SK-N-SH treated with all-trans-retinoic acid at 6 μM for 48 hours (cell line): ENCODE measurements at regions not wholly inside any gene's neighbourhood (a gene's known extent, or its start where the extent isn't known, plus 50 kb on each side); places are given as distances from the start of the nearest gene placed in this dataset.
"Not testable (repeated sequence)": the region's sequence is repeated elsewhere in the genome, so short reads cannot be mapped to it uniquely, and the experiment has no call there.

Experiments used
- ATAC-seq: fragments of 200-7000 bp; cut with Tn5 transposase; 3 replicates; pipeline ENCODE4 v1.9.1; 2020; ENCODE audit warnings: mild to moderate bottlenecking, moderate library complexity
- ARNTL ChIP-seq: fragments of 450-650 bp; formaldehyde crosslinking; IDR thresholded peaks from 2 replicates; pipeline ENCODE4 v1.5.0; 2020; ENCODE audit warnings: low read depth, mild to moderate bottlenecking, moderate library complexity, borderline replicate concordance
- BACH2 ChIP-seq: fragments of 250-450 bp; sonication (Bioruptor Pico); IDR thresholded peaks from 2 replicates; pipeline ENCODE4 v1.9.0; 2021; ENCODE audit warnings: mild to moderate bottlenecking, borderline replicate concordance
- CSDC2 ChIP-seq: fragments of 250-450 bp; sonication (Bioruptor Pico); IDR thresholded peaks from 2 replicates; pipeline ENCODE4 v1.5.0; 2020; ENCODE audit warnings: mild to moderate bottlenecking, moderate library complexity
- GLIS3 ChIP-seq: fragments of 250-450 bp; sonication (Bioruptor Pico); IDR thresholded peaks from 2 replicates; pipeline ENCODE4 v1.5.0; 2020; ENCODE audit warnings: mild to moderate bottlenecking, moderate library complexity
- ISL1 ChIP-seq: fragments of 250-450 bp; sonication (Bioruptor Pico); IDR thresholded peaks from 2 replicates; pipeline ENCODE4 v2.1.2; 2022; ENCODE audit warnings: mild to moderate bottlenecking, moderate library complexity
- OSR1 ChIP-seq: fragments of 250-450 bp; sonication (Bioruptor Pico); IDR thresholded peaks from 2 replicates; pipeline ENCODE4 v1.8.0; 2022; ENCODE audit warnings: moderate library complexity, mild to moderate bottlenecking, inconsistent platforms
- PPARA ChIP-seq: fragments of 250-450 bp; sonication (Bioruptor Pico); IDR thresholded peaks from 2 replicates; pipeline ENCODE4 v1.5.0; 2020; ENCODE audit warnings: mild to moderate bottlenecking, borderline replicate concordance
- RARB ChIP-seq: fragments of 250-450 bp; sonication (Bioruptor Pico); IDR thresholded peaks from 2 replicates; pipeline ENCODE4 v1.8.0; 2021; ENCODE audit warnings: mild to moderate bottlenecking, moderate library complexity
- TCF4 ChIP-seq: fragments of 250-450 bp; sonication (Bioruptor Pico); IDR thresholded peaks from 2 replicates; pipeline ENCODE4 v1.8.0; 2021; ENCODE audit warnings: mild to moderate bottlenecking, moderate library complexity, borderline replicate concordance
- TOX ChIP-seq: fragments of 250-450 bp; sonication (Bioruptor Pico); IDR thresholded peaks from 2 replicates; pipeline ENCODE4 v1.8.0; 2021; ENCODE audit warnings: mild to moderate bottlenecking, moderate library complexity, borderline replicate concordance
- ZC3H10 ChIP-seq: fragments of 250-450 bp; sonication (Bioruptor Pico); IDR thresholded peaks from 2 replicates; pipeline ENCODE4 v1.5.1; 2021; ENCODE audit warnings: mild to moderate bottlenecking, moderate library complexity
- ZFP3 ChIP-seq: fragments of 250-450 bp; sonication (Bioruptor Pico); IDR thresholded peaks from 2 replicates; pipeline ENCODE4 v1.5.0; 2020; ENCODE audit warnings: mild to moderate bottlenecking, moderate library complexity
- ZFP30 ChIP-seq: fragments of 450-650 bp; formaldehyde crosslinking; IDR thresholded peaks from 2 replicates; pipeline ENCODE4 v1.5.0; 2022; ENCODE audit warnings: mild to moderate bottlenecking, moderate library complexity
- ZNF8 ChIP-seq: fragments of 450-650 bp; formaldehyde crosslinking; IDR thresholded peaks from 2 replicates; pipeline ENCODE4 v1.5.0; 2020; ENCODE audit warnings: mild to moderate bottlenecking, moderate library complexity
- TF ChIP-seq, protein P1 (sequence below): fragments of 250-450 bp; sonication (Bioruptor Pico); IDR thresholded peaks from 2 replicates; pipeline ENCODE4 v1.5.1; 2021; ENCODE audit warnings: mild to moderate bottlenecking, moderate library complexity
- TF ChIP-seq, protein P2 (sequence below): fragments of 250-450 bp; sonication (Bioruptor Pico); IDR thresholded peaks from 2 replicates; pipeline ENCODE4 v1.5.0; 2020; ENCODE audit warnings: mild to moderate bottlenecking, moderate library complexity
- TF ChIP-seq, protein P3 (sequence below): fragments of 250-450 bp; sonication (Bioruptor Pico); IDR thresholded peaks from 2 replicates; pipeline ENCODE4 v1.5.1; 2020; ENCODE audit warnings: low read depth, mild to moderate bottlenecking, moderate library complexity
- TF ChIP-seq, protein P4 (sequence below): fragments of 250-450 bp; sonication (Bioruptor Pico); IDR thresholded peaks from 2 replicates; pipeline ENCODE4 v1.8.0; 2021; ENCODE audit warnings: low read depth, mild to moderate bottlenecking, moderate library complexity, borderline replicate concordance
- TF ChIP-seq, protein P5 (sequence below): fragments of 250-450 bp; sonication (Bioruptor Pico); IDR thresholded peaks from 2 replicates; pipeline ENCODE4 v1.8.0; 2020; ENCODE audit warnings: mild to moderate bottlenecking, moderate library complexity, borderline replicate concordance

DNA sequence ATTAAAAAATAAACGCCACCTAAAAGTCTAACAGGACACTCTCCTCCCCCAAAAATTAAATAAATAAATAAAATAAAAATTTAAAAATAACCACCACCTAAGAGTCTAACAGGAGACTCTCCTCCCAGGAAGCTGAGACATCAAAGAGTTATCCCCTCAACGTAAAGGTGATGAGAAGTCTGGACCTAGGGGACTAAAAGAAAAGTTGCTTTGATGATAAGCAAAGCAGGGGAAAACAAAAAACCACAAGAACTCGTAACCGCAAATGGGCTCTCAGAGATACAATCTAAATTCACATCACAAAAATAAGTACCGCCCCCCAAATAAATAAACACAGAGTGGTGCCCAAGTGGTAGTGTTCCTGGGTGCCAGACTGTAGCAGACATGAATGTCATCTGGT is 412.2 kb downstream of the ZFHX3 start (continued):
- TF ChIP-seq, protein P1, sequence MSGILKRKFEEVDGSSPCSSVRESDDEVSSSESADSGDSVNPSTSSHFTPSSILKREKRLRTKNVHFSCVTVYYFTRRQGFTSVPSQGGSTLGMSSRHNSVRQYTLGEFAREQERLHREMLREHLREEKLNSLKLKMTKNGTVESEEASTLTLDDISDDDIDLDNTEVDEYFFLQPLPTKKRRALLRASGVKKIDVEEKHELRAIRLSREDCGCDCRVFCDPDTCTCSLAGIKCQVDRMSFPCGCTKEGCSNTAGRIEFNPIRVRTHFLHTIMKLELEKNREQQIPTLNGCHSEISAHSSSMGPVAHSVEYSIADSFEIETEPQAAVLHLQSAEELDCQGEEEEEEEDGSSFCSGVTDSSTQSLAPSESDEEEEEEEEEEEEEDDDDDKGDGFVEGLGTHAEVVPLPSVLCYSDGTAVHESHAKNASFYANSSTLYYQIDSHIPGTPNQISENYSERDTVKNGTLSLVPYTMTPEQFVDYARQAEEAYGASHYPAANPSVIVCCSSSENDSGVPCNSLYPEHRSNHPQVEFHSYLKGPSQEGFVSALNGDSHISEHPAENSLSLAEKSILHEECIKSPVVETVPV (CRISPR knock-in tag), result no peak
- TF ChIP-seq TOX (CRISPR knock-in tag) (no peak), OSR1 (CRISPR knock-in tag) (no peak), ISL1 (no peak), BACH2 (CRISPR knock-in tag) (no peak), ZFP3 (no peak), GLIS3 (CRISPR knock-in tag) (no peak), ZFP30 (CRISPR knock-in tag) (no peak)

DNA sequence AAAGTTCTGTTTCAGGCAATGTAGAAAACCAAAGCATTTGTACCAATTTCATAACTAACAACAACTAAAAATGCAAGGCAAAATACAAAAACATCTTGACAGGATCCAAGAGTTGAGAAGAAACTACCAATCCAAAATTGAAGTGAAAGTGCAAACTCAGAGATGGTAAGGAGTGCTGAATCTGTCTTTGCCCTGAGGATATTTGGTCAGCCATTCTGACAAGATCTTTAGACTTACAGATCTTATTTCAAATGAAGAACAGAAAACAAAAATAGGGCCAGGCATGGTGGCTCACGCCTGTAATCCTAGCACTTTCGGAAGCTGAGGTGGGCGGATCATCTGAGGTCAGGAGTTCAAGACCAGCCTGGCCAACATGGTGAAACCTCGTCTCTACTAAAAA is 412.8 kb downstream of the ZFHX3 start:
- TF ChIP-seq BACH2 (CRISPR knock-in tag), result no peak
- TF ChIP-seq, protein P2, sequence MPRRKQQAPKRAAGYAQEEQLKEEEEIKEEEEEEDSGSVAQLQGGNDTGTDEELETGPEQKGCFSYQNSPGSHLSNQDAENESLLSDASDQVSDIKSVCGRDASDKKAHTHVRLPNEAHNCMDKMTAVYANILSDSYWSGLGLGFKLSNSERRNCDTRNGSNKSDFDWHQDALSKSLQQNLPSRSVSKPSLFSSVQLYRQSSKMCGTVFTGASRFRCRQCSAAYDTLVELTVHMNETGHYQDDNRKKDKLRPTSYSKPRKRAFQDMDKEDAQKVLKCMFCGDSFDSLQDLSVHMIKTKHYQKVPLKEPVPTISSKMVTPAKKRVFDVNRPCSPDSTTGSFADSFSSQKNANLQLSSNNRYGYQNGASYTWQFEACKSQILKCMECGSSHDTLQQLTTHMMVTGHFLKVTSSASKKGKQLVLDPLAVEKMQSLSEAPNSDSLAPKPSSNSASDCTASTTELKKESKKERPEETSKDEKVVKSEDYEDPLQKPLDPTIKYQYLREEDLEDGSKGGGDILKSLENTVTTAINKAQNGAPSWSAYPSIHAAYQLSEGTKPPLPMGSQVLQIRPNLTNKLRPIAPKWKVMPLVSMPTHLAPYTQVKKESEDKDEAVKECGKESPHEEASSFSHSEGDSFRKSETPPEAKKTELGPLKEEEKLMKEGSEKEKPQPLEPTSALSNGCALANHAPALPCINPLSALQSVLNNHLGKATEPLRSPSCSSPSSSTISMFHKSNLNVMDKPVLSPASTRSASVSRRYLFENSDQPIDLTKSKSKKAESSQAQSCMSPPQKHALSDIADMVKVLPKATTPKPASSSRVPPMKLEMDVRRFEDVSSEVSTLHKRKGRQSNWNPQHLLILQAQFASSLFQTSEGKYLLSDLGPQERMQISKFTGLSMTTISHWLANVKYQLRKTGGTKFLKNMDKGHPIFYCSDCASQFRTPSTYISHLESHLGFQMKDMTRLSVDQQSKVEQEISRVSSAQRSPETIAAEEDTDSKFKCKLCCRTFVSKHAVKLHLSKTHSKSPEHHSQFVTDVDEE (CRISPR knock-in tag), result no peak
- TF ChIP-seq ARNTL (CRISPR knock-in tag), result no peak
- no peak for TF ChIP-seq GLIS3 (CRISPR knock-in tag)
- no peak for TF ChIP-seq PPARA (CRISPR knock-in tag)
- TF ChIP-seq ZFP30 (CRISPR knock-in tag), result no peak
- TF ChIP-seq, all 23 proteins: peak for 0
- ATAC-seq, result no peak

DNA sequence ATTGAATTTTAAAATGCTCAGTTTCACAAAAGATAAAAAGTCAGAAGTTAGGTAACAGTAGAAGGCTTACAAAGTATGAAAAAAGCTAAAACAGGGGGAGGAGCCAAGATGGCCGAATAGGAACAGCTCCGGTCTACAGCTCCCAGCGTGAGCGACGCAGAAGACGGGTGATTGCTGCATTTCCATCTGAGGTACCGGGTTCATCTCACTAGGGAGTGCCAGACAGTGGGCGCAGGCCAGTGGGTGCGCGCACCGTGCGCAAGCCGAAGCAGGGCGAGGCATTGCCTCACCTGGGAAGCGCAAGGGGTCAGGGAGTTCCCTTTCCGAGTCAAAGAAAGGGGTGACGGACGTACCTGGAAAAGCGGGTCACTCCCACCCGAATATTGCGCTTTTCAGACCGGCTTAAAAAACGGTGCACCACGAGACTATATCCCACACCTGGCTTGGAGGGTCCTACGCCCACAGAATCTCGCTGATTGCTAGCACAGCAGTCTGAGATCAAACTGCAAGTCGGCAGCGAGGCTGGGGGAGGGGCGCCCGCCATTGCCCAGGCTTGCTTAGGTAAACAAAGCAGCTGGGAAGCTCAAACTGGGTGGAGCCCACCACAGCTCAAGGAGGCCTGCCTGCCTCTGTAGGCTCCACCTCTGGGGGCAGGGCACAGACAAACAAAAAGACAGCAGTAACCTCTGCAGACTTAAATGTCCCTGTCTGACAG is 420.6 kb downstream of the ZFHX3 start:
- ATAC-seq, result not testable (repeated sequence)

DNA sequence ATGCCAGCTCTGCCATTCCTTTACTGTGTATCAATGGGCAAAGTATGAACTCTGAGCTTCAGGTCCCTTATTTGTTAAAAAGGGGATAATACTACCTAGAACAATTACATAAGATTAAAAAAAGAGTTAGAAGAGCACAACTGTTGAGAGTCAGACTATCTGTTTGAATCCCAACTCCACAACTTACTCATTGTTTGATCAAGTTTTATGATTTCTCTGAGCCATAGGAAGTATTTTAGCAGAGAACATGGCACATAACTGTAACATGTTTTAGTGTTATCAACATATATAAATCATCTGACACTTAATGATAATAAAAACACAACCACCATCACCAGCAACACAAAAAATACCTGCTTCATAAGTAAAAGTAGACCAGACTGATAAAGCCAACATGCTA is 421.3 kb downstream of the ZFHX3 start:
- ATAC-seq, result no peak
- no peak for TF ChIP-seq ISL1
- no peak for TF ChIP-seq ZC3H10
- TF ChIP-seq OSR1 (CRISPR knock-in tag), result no peak
- TF ChIP-seq, protein P2 (CRISPR knock-in tag), result no peak
- TF ChIP-seq TOX (CRISPR knock-in tag), result no peak
- TF ChIP-seq, protein P3, sequence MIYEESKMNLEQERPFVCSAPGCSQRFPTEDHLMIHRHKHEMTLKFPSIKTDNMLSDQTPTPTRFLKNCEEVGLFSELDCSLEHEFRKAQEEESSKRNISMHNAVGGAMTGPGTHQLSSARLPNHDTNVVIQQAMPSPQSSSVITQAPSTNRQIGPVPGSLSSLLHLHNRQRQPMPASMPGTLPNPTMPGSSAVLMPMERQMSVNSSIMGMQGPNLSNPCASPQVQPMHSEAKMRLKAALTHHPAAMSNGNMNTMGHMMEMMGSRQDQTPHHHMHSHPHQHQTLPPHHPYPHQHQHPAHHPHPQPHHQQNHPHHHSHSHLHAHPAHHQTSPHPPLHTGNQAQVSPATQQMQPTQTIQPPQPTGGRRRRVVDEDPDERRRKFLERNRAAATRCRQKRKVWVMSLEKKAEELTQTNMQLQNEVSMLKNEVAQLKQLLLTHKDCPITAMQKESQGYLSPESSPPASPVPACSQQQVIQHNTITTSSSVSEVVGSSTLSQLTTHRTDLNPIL (CRISPR knock-in tag), result no peak
- TF ChIP-seq, protein P4, sequence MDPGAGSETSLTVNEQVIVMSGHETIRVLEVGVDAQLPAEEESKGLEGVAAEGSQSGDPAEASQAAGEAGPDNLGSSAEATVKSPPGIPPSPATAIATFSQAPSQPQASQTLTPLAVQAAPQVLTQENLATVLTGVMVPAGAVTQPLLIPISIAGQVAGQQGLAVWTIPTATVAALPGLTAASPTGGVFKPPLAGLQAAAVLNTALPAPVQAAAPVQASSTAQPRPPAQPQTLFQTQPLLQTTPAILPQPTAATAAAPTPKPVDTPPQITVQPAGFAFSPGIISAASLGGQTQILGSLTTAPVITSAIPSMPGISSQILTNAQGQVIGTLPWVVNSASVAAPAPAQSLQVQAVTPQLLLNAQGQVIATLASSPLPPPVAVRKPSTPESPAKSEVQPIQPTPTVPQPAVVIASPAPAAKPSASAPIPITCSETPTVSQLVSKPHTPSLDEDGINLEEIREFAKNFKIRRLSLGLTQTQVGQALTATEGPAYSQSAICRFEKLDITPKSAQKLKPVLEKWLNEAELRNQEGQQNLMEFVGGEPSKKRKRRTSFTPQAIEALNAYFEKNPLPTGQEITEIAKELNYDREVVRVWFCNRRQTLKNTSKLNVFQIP (CRISPR knock-in tag), result no peak
- TF ChIP-seq ZFP3, result no peak
- no peak for TF ChIP-seq CSDC2 (CRISPR knock-in tag)
- no peak for TF ChIP-seq TCF4 (CRISPR knock-in tag)
- TF ChIP-seq ARNTL (CRISPR knock-in tag), result no peak
- TF ChIP-seq RARB (CRISPR knock-in tag), result no peak
- TF ChIP-seq, protein P1 (CRISPR knock-in tag), result no peak
- TF ChIP-seq, protein P5, sequence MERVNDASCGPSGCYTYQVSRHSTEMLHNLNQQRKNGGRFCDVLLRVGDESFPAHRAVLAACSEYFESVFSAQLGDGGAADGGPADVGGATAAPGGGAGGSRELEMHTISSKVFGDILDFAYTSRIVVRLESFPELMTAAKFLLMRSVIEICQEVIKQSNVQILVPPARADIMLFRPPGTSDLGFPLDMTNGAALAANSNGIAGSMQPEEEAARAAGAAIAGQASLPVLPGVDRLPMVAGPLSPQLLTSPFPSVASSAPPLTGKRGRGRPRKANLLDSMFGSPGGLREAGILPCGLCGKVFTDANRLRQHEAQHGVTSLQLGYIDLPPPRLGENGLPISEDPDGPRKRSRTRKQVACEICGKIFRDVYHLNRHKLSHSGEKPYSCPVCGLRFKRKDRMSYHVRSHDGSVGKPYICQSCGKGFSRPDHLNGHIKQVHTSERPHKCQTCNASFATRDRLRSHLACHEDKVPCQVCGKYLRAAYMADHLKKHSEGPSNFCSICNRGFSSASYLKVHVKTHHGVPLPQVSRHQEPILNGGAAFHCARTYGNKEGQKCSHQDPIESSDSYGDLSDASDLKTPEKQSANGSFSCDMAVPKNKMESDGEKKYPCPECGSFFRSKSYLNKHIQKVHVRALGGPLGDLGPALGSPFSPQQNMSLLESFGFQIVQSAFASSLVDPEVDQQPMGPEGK (CRISPR knock-in tag), result no peak
- no peak for TF ChIP-seq ZNF8
- no peak for TF ChIP-seq BACH2 (CRISPR knock-in tag)
